ENCODE measurements at regions not wholly inside any gene's neighbourhood (a gene's known extent, or its start where the extent isn't known, plus 50 kb on each side); places are given as distances from the start of the nearest gene placed in this dataset.

DNA sequence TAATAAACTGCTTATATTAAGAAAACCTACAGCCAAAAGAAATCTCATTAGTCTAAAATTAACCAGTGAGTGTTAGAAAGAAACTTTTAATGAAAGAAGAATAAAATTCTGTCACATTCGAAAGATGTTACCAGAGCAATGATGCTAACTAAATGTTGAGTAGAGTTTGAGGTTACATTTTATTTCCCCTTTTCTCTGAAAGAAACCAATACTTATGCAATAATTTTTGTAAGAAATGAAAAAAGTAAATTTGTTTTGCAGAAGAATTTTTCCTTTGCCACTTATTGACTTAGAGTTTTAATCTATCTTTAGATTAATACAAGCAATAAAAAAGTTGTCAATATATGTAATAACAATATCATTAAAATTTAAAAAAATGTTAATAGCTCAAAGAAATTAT is 574.0 kb upstream of the GALNTL6 start:
- TF ChIP-seq, protein P1, sequence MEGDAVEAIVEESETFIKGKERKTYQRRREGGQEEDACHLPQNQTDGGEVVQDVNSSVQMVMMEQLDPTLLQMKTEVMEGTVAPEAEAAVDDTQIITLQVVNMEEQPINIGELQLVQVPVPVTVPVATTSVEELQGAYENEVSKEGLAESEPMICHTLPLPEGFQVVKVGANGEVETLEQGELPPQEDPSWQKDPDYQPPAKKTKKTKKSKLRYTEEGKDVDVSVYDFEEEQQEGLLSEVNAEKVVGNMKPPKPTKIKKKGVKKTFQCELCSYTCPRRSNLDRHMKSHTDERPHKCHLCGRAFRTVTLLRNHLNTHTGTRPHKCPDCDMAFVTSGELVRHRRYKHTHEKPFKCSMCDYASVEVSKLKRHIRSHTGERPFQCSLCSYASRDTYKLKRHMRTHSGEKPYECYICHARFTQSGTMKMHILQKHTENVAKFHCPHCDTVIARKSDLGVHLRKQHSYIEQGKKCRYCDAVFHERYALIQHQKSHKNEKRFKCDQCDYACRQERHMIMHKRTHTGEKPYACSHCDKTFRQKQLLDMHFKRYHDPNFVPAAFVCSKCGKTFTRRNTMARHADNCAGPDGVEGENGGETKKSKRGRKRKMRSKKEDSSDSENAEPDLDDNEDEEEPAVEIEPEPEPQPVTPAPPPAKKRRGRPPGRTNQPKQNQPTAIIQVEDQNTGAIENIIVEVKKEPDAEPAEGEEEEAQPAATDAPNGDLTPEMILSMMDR (IDR thresholded peaks at IDR 0.05) = no peak
- TF ChIP-seq POLR2A (IDR thresholded peaks at IDR 0.05) = no peak

Data from breast epithelium (tissue), 3 donors.